OCI-LY3 (cell line): ENCODE measurements at regions not wholly inside any gene's neighbourhood (a gene's known extent, or its start where the extent isn't known, plus 50 kb on each side); places are given as distances from the start of the nearest gene placed in this dataset.

Experiments used
- EZH2phosphoT487 ChIP-seq: fragments of 200-600 bp; shearing (Covaris generic); IDR thresholded peaks from 2 replicates; pipeline ENCODE4 v1.6.1; 2018; ENCODE audit warnings: antibody characterized with exemption, mixed run types, low read depth
- TF ChIP-seq, protein P1 (sequence below): fragments of 200-600, 300-600 bp; sonication (generic); IDR thresholded peaks from 2 replicates; pipeline ENCODE4 v1.5.1; 2014; ENCODE audit warnings: antibody characterized with exemption, low read length, low read depth

DNA sequence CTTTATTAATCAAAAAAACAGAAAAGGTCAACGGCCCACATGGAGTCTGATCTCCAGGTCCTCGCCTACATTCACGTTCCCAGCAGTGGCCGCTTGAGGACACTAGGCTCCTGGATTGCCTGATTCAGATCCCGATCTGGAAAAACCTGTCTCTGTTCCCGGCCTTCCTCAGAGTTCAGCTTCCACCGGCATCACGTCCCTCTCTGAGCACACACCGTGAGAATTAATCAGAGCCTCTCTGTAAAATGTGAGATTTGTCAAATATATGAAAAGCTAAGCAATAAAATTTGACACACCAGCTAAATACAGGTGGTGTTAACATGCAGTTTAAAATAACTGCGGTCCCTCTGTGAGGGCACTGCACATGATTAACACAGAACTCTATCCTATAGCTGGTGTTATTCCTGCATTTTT is 122.8 kb upstream of the COL21A1 start:
- TF ChIP-seq EZH2phosphoT487 = no peak
- TF ChIP-seq, protein P1, sequence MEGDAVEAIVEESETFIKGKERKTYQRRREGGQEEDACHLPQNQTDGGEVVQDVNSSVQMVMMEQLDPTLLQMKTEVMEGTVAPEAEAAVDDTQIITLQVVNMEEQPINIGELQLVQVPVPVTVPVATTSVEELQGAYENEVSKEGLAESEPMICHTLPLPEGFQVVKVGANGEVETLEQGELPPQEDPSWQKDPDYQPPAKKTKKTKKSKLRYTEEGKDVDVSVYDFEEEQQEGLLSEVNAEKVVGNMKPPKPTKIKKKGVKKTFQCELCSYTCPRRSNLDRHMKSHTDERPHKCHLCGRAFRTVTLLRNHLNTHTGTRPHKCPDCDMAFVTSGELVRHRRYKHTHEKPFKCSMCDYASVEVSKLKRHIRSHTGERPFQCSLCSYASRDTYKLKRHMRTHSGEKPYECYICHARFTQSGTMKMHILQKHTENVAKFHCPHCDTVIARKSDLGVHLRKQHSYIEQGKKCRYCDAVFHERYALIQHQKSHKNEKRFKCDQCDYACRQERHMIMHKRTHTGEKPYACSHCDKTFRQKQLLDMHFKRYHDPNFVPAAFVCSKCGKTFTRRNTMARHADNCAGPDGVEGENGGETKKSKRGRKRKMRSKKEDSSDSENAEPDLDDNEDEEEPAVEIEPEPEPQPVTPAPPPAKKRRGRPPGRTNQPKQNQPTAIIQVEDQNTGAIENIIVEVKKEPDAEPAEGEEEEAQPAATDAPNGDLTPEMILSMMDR = no peak
